ENCODE measurements at regions not wholly inside any gene's neighbourhood (a gene's known extent, or its start where the extent isn't known, plus 50 kb on each side); places are given as distances from the start of the nearest gene placed in this dataset.
A peak's percentile ranks its signal among the peaks of the same experiment; 100 is the strongest.

DNA sequence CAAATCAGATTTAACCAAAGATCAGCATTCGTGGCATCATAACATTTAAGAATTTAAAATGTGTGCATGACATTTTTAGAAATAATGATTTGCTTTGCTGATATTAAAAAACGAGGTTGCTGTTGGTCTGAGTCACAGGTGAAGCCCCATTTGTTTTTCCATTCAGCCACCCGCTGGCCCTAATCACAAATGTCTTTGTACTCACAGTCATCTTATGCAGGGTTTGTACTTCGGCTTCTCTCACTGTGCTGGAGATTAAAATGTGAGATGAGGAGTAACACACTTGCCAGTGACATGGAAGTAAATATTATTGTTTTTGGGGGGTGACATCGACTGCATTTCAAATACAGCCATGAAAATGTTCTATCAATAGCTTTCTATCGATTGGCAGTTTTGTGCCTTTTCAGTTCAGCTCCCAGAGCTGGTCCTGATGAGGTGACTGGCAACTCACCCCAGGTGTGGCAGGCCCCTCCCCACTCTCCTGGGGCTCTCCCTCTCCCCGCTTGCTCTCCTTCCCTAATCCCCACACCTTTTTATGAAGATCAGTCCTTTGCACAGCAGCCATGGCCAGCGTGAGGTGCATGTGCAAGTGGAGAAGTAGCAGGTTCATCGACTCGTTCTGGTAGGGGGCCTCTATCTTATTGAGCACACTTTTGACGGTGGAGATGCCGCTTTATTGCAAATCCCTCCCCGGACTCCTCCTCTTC lies 58.8 kb upstream of the FUCA2 start:
- 81% methylated on average over 13 of the region's 13 CpGs for WGBS
- no peak for DNase-seq (ENCODE audit: low spot score in 2 of 2)
- H3K4me1 ChIP-seq = no peaks in the 10 kb centered on the region
- H3K27me3 ChIP-seq = no peaks in the 10 kb centered on the region
- TF ChIP-seq POLR2AphosphoS5 (IDR thresholded peaks at IDR 0.05) (no peak), POLR2A (IDR thresholded peaks at IDR 0.05) (no peak)
- TF ChIP-seq, protein P1, sequence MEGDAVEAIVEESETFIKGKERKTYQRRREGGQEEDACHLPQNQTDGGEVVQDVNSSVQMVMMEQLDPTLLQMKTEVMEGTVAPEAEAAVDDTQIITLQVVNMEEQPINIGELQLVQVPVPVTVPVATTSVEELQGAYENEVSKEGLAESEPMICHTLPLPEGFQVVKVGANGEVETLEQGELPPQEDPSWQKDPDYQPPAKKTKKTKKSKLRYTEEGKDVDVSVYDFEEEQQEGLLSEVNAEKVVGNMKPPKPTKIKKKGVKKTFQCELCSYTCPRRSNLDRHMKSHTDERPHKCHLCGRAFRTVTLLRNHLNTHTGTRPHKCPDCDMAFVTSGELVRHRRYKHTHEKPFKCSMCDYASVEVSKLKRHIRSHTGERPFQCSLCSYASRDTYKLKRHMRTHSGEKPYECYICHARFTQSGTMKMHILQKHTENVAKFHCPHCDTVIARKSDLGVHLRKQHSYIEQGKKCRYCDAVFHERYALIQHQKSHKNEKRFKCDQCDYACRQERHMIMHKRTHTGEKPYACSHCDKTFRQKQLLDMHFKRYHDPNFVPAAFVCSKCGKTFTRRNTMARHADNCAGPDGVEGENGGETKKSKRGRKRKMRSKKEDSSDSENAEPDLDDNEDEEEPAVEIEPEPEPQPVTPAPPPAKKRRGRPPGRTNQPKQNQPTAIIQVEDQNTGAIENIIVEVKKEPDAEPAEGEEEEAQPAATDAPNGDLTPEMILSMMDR (IDR thresholded peaks at IDR 0.05) = no peak
- no peak overlapping the region for H3K4me3 ChIP-seq
- H3K9me3 ChIP-seq = no peaks in the 10 kb centered on the region
- H3K36me3 ChIP-seq = no peaks in the 10 kb centered on the region
- no peak overlapping the region for H3K27ac ChIP-seq

DNA sequence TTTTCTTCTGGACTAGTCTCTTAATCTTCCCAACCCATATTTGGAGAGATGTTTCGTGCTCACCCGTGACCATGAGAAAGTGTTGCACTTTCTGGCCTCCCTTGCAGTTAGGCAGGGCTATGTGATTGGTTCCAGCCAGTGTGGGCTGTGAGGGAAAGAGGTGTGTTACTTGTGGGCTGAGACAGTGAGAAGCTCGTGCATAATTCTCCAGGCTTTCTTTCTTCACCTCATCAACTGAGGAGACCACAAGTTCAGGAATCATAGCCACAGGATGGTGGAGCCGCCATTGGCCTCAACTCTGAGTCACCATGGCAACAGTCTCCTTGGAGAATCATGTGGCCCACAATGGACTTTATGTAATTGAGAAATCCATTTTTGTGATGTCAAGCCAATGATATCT lies 57.5 kb upstream of the FUCA2 start:
- no peak overlapping the region for H3K27ac ChIP-seq
- no peaks in the 10 kb centered on the region for H3K9me3 ChIP-seq
- WGBS = 75% methylated on average over 4 of the region's 4 CpGs
- DNase-seq (ENCODE audit: low spot score in 2 of 2) = no peak
- H3K4me1 ChIP-seq = no peaks in the 10 kb centered on the region
- no peaks in the 10 kb centered on the region for H3K36me3 ChIP-seq
- H3K4me3 ChIP-seq = no peak overlapping the region
- TF ChIP-seq EP300 (IDR thresholded peaks at IDR 0.05) (no peak), POLR2AphosphoS5 (IDR thresholded peaks at IDR 0.05) (peak in 1 of 3 donors; percentile 25), POLR2A (IDR thresholded peaks at IDR 0.05) (no peak)
- TF ChIP-seq, protein P1 (IDR thresholded peaks at IDR 0.05) = no peak
- no peaks in the 10 kb centered on the region for H3K27me3 ChIP-seq

DNA sequence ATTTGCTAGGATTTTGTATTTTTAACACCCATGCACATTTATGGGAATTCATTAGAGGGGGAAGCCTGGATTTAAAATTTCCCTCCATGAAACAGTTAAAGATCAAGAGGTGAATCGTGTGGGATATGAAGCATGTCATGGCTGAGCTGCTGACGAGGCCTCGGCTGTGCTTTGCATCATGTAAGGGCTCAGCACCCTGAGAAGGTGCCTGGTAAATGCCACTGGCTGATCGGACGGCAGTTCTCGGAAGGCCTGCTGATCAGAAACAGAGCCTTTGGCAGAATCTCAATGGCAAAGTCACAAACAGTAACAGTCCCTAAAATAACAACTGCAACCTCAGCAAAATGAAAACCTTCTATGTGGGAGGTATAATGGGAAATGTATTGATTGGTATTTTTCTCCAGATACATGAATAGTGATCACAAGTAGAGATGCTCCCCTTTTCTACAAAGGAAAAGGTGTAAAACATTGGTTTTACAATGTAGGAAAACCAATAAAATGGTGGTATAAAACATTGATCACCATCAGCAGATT lies 53.0 kb upstream of the FUCA2 start:
- WGBS = 65% methylated on average over 6 of the region's 6 CpGs

DNA sequence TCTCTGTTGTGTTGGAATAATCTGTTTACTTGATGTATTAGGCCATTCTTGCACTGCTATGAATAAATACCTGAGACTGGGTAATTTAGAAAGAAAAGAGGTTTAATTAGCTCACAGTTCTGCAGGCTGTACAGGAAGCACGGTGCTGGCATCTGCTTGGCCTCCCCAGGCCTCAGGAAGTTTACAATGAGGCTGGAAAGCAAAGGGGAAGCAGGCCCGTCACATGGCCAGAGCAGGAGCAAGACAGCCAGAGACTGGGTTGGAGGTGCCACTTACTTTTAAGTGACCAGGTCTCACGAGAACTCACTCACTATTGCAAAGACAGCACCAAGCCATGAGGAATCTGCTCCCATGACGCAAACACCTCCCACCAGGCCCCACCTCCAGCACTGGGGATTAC lies 50.6 kb upstream of the FUCA2 start:
- H3K27ac ChIP-seq = no peak overlapping the region
- TF ChIP-seq POLR2AphosphoS5 (IDR thresholded peaks at IDR 0.05) = no peak
- no peak overlapping the region for H3K4me3 ChIP-seq
- H3K27me3 ChIP-seq = no peaks in the 10 kb centered on the region
- no peaks in the 10 kb centered on the region for H3K36me3 ChIP-seq
- WGBS = 82% methylated on average over 4 of the region's 4 CpGs
- DNase-seq (ENCODE audit: low spot score in 2 of 2) = no peak
- no peaks in the 10 kb centered on the region for H3K4me1 ChIP-seq
- H3K9me3 ChIP-seq = no peaks in the 10 kb centered on the region

More for the DNA sequence above, 53.0 kb upstream of the FUCA2 start:
- Histone ChIP-seq H3K9me3 (no peaks in the 10 kb centered on the region), H3K27me3 (no peaks in the 10 kb centered on the region), H3K4me1 (no peaks in the 10 kb centered on the region), H3K27ac (no peak overlapping the region), H3K4me3 (no peak overlapping the region), H3K36me3 (no peaks in the 10 kb centered on the region)
- TF ChIP-seq POLR2A (IDR thresholded peaks at IDR 0.05) (no peak), EP300 (IDR thresholded peaks at IDR 0.05) (no peak), POLR2AphosphoS5 (IDR thresholded peaks at IDR 0.05) (no peak)
- TF ChIP-seq, protein P1 (IDR thresholded peaks at IDR 0.05) = no peak
- DNase-seq (ENCODE audit: low spot score in 2 of 2) = no peak
